Suppressor macrophage treated with lipopolysaccharide for 4 hours (primary cell): ENCODE measurements at regions not wholly inside any gene's neighbourhood (a gene's known extent, or its start where the extent isn't known, plus 50 kb on each side); places are given as distances from the start of the nearest gene placed in this dataset.

Source experiments
- DNase-seq: peaks from one replicate; pipeline ENCODE4 v3.0.0-alpha.2; 2020

DNA sequence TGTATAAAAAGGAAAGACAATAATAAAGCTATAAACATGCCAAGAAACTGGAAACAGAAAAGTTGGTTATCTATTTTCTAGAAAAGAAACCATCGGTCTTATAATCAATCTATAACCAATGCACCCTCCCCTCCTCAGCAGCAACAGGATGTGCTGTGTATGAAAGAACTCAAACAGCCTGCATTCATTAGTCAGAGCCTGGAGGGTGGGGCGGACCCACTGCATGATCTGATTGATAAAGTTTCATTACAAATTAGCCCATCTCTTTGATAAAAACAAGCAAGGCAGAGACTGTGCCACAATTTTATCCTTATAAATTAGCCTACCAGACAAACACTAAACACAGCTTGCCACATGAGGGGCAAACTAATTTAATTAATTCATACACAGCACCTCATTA, 448.1 kb downstream of the BCAT1 start:
- no peak for DNase-seq

DNA sequence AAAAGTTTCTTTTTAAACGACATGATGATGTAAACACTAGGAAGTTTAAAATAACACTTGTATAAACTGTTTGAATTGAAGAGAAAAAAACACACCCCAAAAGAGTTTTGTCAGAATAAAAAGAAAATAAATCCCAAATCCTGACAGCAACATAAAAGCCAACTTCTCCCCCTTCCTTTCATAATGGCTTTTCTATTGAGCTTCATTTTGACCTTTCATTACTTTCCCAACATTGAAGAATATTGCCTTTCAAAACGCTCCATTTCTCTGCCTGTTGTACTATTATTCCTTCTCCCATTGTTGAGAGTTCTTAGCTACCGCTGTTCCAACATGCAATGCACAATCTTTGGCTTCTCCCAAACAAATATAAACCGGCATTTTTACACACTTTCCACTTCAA, 448.5 kb downstream of the BCAT1 start:
- DNase-seq = no peak

DNA sequence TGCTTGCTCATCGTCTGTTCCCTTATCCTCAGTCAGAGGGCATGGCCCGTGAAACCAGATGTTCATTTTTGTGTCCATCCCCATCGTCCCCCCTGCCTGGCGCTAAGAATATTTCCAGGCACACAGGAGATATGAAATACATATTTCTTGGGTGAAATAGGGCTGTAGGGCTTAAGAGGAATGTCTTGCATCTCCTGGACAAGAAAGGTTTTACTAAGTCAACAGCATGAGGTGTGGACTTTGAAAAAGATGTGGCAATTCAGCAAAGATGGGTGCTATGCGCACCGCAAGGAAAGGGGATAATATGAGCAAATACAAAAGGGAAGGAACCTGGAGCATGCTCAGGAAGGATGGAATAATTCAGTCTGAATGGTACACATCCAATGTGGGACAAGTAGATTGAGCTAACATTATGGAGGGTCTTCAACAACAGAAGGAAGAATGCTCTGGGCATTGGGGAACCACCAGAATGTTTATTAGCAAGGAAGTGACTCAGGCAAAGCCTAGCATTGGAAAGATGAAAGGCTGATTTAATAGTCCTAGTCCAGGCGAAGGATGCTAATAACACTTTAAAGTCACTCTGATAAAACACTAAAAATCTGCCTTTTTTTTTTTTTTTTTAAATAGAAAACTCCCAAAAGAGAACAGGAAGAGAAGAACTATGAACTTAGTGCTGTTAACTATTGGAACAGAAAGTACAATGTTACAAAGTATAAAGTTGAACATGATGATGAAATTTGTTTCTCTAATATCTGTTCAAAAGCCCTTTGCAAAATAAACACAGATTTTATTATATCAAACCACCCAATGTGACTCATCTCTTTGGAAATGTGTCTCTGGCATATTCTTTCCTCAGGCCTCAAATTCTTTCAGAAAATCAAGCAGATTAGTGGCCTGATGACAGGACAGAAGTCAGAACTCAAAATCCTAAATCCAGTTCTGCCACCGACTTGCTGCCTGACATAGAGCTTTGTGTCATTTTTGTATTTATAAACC, 449.5 kb downstream of the BCAT1 start:
- DNase-seq = no peak

DNA sequence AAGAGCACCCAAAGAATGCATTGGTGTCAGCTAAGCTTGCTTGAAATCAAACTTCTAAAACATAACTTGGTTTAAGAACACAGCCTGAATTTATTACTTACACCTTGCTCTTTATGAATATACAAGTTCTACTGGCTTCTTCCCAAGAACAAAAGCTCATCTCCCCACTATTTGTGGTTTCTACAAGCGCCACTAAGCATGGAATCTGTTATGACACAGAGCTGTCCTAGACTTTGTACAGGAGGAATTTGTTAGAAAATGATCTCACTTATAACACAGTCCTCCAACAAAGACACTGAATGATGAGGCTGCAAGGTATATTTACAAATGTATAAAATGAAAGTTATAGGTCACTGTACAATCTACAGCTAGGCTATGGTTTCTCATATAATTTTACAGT, 452.1 kb downstream of the BCAT1 start:
- DNase-seq = no peak

DNA sequence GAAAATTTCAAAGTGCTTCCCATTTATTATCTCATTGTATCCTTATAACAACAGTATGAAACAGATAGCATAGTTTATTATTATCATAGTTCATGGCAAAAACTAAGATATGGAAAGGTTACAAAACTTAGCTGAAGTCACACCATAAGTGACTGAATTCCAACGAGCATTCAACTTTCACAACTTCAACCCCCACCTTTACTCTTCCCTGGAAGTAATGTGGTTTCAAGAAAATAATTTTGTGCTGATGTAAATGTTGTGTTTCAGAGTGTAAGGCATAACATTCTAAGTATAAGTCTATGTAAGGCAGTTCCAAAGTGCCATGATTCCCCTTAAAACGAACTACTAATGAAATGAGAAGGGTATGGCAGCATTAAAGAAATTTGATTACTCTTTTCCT, 454.5 kb downstream of the BCAT1 start:
- DNase-seq = no peak

DNA sequence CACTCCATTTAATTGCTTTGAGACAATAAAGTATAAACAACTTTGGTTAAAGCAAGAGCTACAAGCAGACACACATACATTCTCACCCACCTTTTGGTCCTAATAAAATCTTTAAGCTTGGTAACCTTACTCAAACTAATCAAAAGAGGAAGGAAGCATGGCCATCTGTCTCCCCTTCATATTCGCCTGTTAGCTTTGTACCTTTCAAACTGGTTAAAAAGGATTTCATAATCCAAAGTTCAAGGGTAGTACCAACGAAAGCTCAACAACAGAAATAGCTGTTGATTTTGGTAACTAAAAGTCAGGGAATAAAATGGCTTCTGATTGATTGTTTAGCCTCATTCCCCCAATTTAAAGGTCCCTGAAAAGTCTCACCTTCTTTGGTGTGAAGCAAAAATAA, 456.9 kb downstream of the BCAT1 start:
- no peak for DNase-seq

DNA sequence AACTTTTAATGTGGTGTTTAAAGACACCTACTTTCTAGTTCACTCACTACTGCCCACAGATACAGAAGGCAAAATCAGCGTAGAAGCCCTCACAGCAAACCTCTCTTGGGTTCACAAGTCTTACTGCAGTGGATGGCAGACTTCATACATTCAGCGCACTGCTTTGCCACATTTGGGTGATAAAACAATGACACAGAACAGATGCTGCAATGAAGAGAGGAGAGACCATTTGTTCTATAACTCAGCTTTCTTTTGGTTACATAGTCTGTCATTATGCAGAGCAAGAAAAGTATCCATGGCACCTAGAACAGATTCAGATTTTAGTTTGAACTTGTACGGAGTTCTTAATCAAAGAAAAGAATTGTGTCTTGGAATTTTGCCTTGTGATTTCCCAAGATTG, 459.0 kb downstream of the BCAT1 start:
- DNase-seq = no peak

DNA sequence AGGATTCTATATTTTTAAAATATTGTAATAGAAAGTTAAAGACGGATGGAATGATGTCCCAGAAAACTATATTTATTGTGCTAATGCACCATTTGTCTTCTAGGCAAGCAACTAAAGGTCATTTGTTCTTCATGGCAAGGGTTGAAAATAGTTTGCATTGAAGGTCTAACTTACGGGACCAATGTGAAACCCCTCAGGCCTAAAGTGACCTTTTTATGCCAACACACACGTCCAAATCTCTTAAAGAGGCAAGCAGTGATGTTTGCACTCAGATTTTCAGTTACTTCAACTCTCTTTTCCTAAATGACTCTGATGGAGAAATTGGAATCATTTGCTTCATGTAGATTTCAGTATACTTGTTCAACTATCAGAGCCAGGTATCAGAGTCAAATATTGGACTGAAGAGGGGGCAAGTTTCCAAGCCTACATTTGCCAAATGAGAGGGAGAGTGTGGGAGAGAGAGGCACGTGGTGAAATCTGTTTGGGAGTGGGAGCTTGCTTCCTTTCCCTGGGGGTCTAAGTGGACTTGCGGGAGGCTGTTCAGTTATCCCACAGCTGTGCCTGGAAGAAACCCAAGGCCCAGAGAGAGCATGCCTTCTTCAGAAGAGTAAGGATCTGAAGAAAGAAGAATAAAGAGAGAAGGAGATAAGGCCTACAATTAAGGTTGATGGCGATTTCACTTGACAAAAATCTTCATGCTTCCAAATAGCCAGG, 459.8 kb downstream of the BCAT1 start:
- no peak for DNase-seq

DNA sequence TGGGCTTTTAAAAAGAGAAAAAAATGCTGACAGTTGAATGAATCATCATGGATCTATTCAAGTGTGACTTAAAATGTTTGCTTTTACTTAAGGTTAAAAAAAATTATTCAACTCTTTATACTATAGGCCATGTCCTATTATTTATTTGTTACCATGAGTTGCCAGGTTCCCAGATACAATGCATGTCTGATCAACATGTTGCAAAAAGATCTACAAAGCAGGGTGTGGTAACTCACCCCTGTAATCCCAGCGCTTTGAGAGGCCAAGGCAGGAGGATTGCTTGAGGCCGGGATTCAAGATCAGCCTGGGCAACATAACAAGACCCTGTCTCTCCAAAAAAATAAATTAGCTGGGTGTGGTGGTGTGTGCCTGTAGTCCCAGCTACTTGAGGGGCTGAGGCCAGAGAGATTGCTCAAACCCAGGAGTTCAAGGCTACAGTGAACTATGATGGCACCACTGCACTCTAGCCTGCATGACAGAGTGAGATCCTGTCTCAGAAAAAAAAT, 460.8 kb downstream of the BCAT1 start:
- no peak for DNase-seq

DNA sequence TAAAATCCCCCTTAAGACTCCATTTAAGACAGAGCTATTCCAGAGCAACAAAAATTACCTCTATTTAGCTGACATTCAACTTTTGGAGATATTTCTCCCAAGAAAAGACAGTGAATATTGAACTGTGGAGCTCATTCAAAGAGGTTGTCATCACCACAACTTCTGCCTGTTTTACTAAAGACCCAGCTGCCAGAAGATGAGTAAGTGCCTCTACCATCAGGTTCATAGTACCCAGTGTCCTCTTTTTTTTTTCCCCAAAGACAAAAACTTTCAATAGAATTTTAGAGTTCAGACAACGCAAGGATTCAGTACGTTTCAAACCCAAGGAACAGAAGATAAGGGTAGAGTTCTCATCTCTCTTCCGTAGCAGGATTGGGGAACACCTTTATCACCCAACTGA, 461.3 kb downstream of the BCAT1 start:
- no peak for DNase-seq

DNA sequence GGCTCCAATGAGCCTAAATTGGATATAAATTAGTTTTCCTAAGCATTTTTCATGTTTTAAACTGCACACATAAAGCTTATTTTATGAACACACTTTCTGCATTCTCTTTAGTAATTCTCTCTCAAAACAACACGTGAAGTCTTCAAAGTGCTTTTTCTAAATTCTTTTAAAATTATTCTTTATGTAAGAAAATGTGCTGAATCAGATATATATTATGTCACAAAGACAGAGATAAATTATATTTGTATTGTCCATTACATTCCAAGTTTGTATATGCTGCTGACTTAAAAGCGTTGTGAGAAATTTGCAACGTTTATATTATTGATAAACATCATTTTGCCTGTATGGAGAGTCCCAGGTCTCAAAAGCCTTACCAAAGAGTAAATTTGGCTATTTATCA, 465.2 kb downstream of the BCAT1 start:
- no peak for DNase-seq

DNA sequence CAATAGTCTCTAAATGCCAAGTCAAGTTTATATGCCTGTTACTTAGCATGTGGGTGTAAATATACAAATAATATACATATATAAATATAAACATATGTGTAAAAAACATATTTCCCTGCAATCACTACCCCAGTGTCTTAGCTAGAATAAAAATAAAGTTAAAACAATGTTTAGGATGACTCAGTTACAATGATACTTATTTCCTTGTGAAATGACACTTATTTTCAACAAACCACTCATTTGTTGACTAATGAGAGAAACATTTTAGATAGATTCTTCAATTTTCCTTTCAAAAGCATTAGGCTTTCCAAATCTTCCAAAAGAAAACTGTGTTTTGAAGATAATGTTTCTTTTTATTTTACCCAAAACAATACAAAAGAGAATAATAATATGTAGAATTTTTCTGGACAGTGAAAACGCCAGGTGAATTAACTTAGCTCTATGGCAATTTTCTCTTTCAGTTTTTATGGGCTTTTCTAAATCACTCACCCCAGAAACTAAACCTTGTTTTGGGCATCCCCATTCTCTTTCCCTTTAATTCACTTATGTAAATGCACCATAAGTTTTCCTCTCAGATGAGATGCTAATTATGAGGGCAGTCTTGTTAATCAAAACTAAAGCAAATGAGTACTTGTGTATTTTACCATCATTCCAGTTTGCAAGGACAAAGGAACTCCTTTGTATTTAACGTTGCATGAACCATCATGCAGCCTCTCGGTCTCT, 465.9 kb downstream of the BCAT1 start:
- DNase-seq = no peak

DNA sequence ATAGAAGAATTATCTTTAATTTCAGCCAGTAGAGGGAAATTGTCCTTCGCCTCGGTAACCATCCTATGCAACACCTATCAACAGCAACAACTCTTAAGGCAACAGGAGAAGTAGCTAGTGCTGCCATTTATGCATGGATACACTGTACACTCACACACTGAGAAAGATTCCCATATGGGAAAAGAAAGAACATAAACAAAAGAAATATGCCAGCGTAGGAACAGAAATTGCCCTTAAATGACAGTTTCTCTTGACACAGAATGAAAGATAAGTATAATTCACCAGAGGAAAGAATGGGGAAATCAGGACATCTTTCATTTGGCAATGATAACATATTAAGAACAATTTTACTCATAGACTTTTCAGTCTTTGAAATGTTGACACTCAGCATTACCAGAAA, 466.9 kb downstream of the BCAT1 start:
- DNase-seq = no peak

DNA sequence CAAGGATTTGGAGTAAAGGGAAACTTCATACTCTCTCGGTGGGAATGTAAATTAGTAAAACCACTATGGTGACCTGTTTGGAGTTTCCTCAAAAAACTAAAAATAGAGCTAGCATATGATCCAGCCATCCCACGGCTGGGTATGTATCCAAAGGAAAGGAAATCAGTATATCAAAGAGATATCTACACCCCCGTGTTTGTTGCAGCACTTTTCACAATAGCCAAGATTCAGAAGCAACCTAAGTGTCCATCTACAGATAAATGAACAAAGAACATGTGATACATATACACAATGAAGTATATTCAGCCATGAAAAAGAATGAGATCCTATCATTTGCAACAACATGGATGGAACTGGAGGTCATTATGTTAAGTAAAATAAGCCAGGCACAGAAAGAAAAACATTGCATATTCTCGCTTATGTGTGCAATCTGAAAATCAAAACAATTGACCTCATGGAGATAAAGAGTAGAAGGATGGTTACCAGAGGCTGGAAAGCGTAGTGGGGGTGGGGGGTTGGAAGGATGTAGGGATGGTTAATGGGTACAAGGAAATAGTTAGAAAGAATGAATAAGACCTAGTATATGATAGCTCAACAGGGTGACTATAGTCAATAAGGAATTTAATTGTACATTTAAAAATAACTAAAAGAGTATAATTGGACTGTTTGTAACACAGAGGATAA, 468.0 kb downstream of the BCAT1 start:
- DNase-seq = no peak

DNA sequence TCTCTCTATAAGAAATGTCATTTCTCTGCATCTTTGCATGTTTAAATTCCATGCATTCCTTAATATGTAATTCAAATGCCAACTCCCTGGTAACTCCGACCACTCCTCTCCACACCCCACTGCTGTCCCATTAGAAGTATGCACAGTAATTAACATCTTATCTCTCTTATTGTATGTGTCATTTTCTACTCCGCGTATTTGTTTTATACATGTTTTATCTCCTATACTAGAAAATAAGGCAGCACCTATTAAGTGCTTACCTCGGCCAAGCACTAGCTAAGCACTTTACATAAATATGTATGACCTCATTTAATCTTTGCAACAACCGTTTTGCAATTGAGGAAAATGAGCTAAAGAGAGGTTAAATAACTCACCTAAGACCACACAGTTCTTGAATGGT, 469.8 kb downstream of the BCAT1 start:
- no peak for DNase-seq

DNA sequence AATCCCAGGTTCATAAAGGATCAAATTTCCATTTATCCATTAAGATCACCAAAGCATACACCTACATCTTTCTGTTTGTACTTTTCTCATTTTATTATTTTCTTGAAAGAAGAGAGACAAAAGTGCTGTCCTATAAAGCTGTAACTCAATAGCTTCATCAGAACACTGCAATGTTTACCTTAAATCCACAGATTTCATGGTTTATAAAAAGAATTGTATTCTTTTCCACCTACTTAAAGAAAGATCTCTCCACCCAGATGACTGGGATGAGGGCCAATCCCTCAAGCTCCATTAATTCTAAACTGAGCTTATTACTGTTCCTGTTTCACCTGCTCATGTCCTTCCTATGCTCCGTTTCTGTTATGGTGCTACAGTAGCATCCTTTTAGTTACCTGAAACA, 470.6 kb downstream of the BCAT1 start:
- DNase-seq = no peak

DNA sequence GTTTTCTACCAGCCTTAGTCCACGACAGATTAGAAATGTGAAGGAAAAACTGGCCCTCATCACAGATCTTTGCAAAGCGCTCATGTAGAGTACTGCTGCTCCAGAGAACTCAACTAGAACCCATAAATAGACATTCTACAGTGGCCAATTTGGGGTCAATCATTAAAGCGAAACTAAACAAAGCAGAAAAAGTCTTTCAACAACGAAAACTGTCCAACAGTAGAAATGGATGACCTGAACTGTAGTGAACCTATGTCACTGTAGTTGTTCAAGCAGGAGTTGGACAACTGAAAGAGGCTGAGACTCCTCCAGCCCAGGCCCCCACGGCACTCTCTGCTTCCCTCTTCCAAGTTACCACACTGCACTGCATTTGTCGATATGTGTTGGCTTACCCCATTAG, 472.6 kb downstream of the BCAT1 start:
- no peak for DNase-seq

DNA sequence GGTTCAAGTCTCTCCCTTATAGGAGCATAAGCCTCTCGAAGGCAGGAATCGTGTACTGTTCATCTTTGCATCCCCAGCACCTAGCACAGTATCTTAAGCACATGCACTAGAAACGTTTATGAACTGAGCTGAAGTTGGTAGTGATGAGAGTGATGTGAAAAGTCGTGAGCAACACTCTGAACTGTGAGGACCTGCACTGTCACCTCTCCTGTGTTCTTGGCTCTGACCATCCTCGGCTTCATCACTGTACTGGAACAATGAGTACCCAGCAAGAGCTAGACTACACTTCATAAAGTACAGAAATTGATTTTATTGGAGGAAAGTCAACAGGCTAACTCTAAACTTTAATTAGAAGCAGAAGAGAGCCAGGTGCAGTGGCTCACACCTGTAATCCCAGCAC, 473.6 kb downstream of the BCAT1 start:
- no peak for DNase-seq

DNA sequence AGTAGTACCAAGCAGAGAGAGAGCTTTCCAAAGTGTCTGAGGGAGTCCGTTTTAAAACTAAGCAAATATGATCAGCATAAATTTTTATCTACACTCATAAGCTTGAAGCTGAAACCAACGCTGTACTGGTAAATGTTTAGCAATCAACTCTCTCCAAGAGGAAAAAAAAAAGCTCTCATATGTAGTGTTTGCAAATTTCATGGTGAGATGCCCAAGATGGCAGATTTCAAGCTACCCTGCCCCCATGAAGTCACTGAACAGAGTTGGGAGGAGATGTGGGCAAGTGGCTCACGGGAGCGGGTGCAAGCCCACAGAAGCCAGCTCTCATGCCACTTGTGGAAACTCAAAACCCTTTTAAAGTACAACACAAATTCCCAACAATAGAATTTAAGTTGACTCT, 475.8 kb downstream of the BCAT1 start:
- DNase-seq = no peak

DNA sequence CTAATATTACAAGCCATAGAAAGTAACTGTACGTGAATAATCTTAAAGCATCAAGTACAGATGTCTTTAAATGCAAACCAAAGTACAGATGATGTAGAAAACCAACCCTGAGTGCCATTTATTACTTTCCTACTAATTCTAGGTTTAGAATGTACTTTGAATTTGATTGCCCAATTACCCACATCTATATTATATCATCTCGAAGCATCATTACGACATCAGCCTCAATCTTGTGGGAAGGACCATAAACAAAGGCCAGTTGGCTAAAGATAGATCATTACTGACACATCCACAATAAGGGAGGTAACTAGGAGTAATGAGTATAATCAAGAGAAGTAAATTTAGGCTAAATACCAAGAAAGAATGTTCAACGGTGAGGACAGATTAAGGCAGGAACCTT, 478.9 kb downstream of the BCAT1 start:
- DNase-seq = peak; percentile 55

DNA sequence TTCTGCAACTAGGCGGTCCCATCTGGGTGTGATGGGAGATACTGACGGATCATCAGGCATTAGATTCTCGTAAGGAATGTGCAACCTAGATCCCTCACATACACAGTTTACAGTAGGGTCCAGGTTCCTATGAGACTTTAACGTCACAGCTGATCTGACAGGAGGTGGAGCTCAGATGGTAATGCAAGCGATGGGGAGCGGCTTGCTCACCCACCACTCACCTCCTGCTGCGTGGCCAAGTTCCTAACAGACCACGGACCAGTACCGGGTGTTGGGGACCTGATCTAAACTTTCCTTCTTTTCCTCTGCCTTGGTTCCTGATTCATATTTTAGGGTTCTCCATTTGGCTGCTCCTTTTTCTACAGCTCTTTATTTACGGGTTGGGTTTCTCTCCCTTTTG, 479.8 kb downstream of the BCAT1 start:
- DNase-seq = no peak

DNA sequence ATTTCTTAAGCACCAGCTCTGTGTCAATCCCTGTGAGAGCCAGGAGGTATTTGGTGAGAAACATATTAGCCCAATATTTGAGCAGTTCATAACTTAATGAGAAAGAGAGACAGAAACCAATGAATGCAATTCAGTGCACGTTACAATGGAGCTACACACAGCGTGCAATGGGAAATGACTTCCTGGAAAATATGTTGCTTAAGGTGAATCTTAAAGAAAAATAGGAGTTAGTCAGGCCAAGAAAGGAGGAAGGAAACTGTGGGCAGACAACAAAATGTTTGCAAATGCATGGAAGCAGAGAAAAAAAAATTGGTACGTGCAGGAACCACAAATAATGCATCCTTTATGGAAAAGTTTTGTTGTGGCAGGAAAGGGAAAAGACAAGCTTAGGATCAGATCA, 481.7 kb downstream of the BCAT1 start:
- DNase-seq = peak; percentile 40

DNA sequence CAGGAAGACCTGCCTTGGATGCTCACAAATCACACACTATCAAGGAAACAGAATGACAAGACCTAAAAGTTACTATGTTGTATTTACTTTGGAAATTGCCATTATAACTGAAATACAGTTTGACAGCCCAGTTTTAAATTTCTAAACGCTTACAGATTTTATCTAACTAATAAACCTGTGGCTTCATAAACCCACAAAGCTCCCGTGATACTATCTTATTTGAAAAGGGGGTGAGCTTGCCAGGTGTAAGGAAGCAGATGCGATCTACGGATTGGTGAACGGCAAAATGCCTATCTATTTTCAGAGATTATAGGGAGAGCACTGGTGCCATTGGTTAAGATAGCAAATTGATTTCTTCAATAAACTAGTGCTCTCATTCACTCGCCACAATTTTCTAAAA, 485.5 kb downstream of the BCAT1 start:
- no peak for DNase-seq
